ENCODE measurements at regions not wholly inside any gene's neighbourhood (a gene's known extent, or its start where the extent isn't known, plus 50 kb on each side); places are given as distances from the start of the nearest gene placed in this dataset.

GRCh38 chr3:65114041-65114440 is 426.2 kb upstream of the ADAMTS9 start:
- peaks cover 3% of the 10 kb centered on the region for H3K9me3 Mint-ChIP-seq
- TF ChIP-seq CTCF (conservative IDR thresholded peaks at IDR 0.05): no peak

GRCh38 chr3:65112751-65113300 is 425.0 kb upstream of the ADAMTS9 start:
- DNase-seq: no peak
- Mint-ChIP-seq H3K9me3 (no peaks in the 10 kb centered on the region), H3K4me1 (no peaks in the 10 kb centered on the region), H3K27ac (no peak overlapping the region), H3K27me3 (ENCODE audit: insufficient read depth) (no peaks in the 10 kb centered on the region), H3K4me3 (no peak overlapping the region), H3K36me3 (ENCODE audit: low read depth) (no peaks in the 10 kb centered on the region)
- no peaks in the 10 kb centered on the region for H3K36me3 ChIP-seq (ENCODE audit: control insufficient read depth, insufficient read depth, low read length)
- no peaks in the 10 kb centered on the region for H3K9me3 ChIP-seq (ENCODE audit: control insufficient read depth, low read length)
- H3K4me1 ChIP-seq (ENCODE audit: control insufficient read depth, insufficient read depth, low read length): no peaks in the 10 kb centered on the region
- H3K4me3 ChIP-seq (ENCODE audit: low read length): no peak overlapping the region
- 88 to 96% methylated on average over 5 to 6 of the region's 6 CpGs for WGBS, 2 experiments (ENCODE audit: insufficient coverage in 1 of 2, insufficient read length in 1 of 2)
- no peak for TF ChIP-seq CTCF (conservative IDR thresholded peaks at IDR 0.05)
- no peak overlapping the region for H3K27ac ChIP-seq (ENCODE audit: low read depth, low read length)
- H3K27me3 ChIP-seq (ENCODE audit: control insufficient read depth, insufficient read depth, low read length, poor library complexity, severe bottlenecking): no peaks in the 10 kb centered on the region
- no peak overlapping the region for H3K9ac ChIP-seq (ENCODE audit: extremely low read depth, low read length, poor library complexity, severe bottlenecking)

More at GRCh38 chr3:65114041-65114440, 426.2 kb upstream of the ADAMTS9 start:
- Mint-ChIP-seq H3K4me3 (no peak overlapping the region), H3K27me3 (ENCODE audit: insufficient read depth) (no peaks in the 10 kb centered on the region), H3K4me1 (no peaks in the 10 kb centered on the region), H3K27ac (no peak overlapping the region), H3K36me3 (ENCODE audit: low read depth) (no peaks in the 10 kb centered on the region)
- no peaks in the 10 kb centered on the region for H3K27me3 ChIP-seq (ENCODE audit: control insufficient read depth, insufficient read depth, low read length, poor library complexity, severe bottlenecking)
- H3K4me1 ChIP-seq (ENCODE audit: control insufficient read depth, insufficient read depth, low read length): no peaks in the 10 kb centered on the region
- no peaks in the 10 kb centered on the region for H3K36me3 ChIP-seq (ENCODE audit: control insufficient read depth, insufficient read depth, low read length)
- no peak overlapping the region for H3K4me3 ChIP-seq (ENCODE audit: low read length)
- peaks cover 4% of the 10 kb centered on the region for H3K9me3 ChIP-seq (ENCODE audit: control insufficient read depth, low read length)
- H3K27ac ChIP-seq (ENCODE audit: low read depth, low read length): no peak overlapping the region
- DNase-seq: no peak
- no peak overlapping the region for H3K9ac ChIP-seq (ENCODE audit: extremely low read depth, low read length, poor library complexity, severe bottlenecking)

GRCh38 chr3:65110661-65111060 is 422.9 kb upstream of the ADAMTS9 start:
- H3K27ac Mint-ChIP-seq: no peak overlapping the region
- no peak overlapping the region for H3K9ac ChIP-seq (ENCODE audit: extremely low read depth, low read length, poor library complexity, severe bottlenecking)
- no peak for TF ChIP-seq CTCF (conservative IDR thresholded peaks at IDR 0.05)
- no peak overlapping the region for H3K27ac ChIP-seq (ENCODE audit: low read depth, low read length)
- no peaks in the 10 kb centered on the region for H3K4me1 Mint-ChIP-seq
- H3K27me3 Mint-ChIP-seq (ENCODE audit: insufficient read depth): no peaks in the 10 kb centered on the region
- no peaks in the 10 kb centered on the region for H3K36me3 Mint-ChIP-seq (ENCODE audit: low read depth)
- DNase-seq: no peak
- no peaks in the 10 kb centered on the region for H3K9me3 ChIP-seq (ENCODE audit: control insufficient read depth, low read length)
- H3K9me3 Mint-ChIP-seq: no peaks in the 10 kb centered on the region
- no peak overlapping the region for H3K4me3 ChIP-seq (ENCODE audit: low read length)
- no peaks in the 10 kb centered on the region for H3K27me3 ChIP-seq (ENCODE audit: control insufficient read depth, insufficient read depth, low read length, poor library complexity, severe bottlenecking)
- no peak overlapping the region for H3K4me3 Mint-ChIP-seq
- H3K36me3 ChIP-seq (ENCODE audit: control insufficient read depth, insufficient read depth, low read length): no peaks in the 10 kb centered on the region
- whole genome bisulfite sequencing, 2 experiments (ENCODE audit: insufficient coverage in 1 of 2, insufficient read length in 1 of 2): 88 to 100% methylated on average over 1 to 2 of the region's 2 CpGs
- H3K4me1 ChIP-seq (ENCODE audit: control insufficient read depth, insufficient read depth, low read length): no peaks in the 10 kb centered on the region

Measured in endodermal cell (in vitro differentiated cells).